SK-N-MC (cell line): ENCODE measurements at regions not wholly inside any gene's neighbourhood (a gene's known extent, or its start where the extent isn't known, plus 50 kb on each side); places are given as distances from the start of the nearest gene placed in this dataset.
"Not testable (repeated sequence)": the region's sequence is repeated elsewhere in the genome, so short reads cannot be mapped to it uniquely, and the experiment has no call there.

Source experiments
- DNase-seq: peaks from one replicate; pipeline ENCODE4 v3.0.0-alpha.2; 2011; ENCODE audit warnings: low read depth, low spot score
- H3K27ac ChIP-seq: fragments of 200-600 bp; sonication (generic); 2 replicates; pipeline ENCODE4 v1.5.1; 2016; ENCODE audit warnings: mixed run types
- H3K36me3 ChIP-seq: fragments of 200-600 bp; sonication (generic); 2 replicates; pipeline ENCODE4 v1.6.1; 2017; ENCODE audit warnings: antibody characterized with exemption, low read length, mixed read lengths; ENCODE audit not compliant: insufficient read depth
- H3K4me3 ChIP-seq: fragments of 200-600 bp; sonication (generic); 2 replicates; pipeline ENCODE4 v1.5.1; 2016
- H3K9ac ChIP-seq: fragments of 200-600 bp; sonication (generic); 2 replicates; pipeline ENCODE4 v1.8.0; 2017; ENCODE audit warnings: mixed run types, mixed read lengths; ENCODE audit not compliant: insufficient read length
- H3K9me3 ChIP-seq: fragments of 200-600 bp; sonication (generic); 2 replicates; pipeline ENCODE4 v1.6.1; 2017; ENCODE audit warnings: low read depth, mild to moderate bottlenecking, antibody characterized with exemption, low read length, moderate library complexity, mixed read lengths
- EZH2 ChIP-seq: fragments of 200-600 bp; sonication (generic); IDR thresholded peaks from one replicate; pipeline ENCODE4 v1.6.1; 2017; ENCODE audit warnings: antibody characterized with exemption
- FOXP2 ChIP-seq: optimal IDR thresholded peaks from 2 replicates; pipeline ENCODE3; 2011; ENCODE audit warnings: mild to moderate bottlenecking, moderate library complexity; ENCODE audit not compliant: insufficient read depth; ENCODE audit errors: extremely low read length, control extremely low read depth
- POLR2AphosphoS5 ChIP-seq: IDR thresholded peaks from 2 replicates; pipeline ENCODE4 v1.6.1; 2012; ENCODE audit warnings: mild to moderate bottlenecking, low read depth, low read length, borderline replicate concordance

DNA sequence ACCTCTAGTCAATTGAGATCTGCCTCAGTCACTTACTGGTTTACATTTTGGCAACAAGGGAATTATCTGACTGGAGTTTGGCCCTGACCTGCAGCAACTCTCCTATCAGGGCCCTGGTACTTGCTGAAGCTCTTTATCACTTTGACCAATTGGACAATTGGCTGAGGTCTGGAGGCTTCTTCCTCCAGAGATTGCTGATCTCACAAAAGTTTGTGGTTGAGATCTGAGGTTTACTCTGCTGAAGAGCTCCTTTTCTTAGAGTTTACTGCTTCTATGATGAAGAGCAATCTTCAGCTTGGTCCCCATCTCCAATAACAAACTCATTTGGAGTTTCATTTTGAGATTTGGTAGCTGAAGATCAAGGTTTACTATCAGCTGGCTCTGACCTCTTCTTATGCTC is 276.9 kb upstream of the SGCG start:
- no peak for DNase-seq
- Histone ChIP-seq H3K9me3 (no peaks in the 10 kb centered on the region), H3K27ac (no peak overlapping the region), H3K4me3 (no peak overlapping the region), H3K36me3 (no peaks in the 10 kb centered on the region), H3K9ac (no peak overlapping the region)
- TF ChIP-seq POLR2AphosphoS5 (no peak), FOXP2 (no peak), EZH2 (no peak)

DNA sequence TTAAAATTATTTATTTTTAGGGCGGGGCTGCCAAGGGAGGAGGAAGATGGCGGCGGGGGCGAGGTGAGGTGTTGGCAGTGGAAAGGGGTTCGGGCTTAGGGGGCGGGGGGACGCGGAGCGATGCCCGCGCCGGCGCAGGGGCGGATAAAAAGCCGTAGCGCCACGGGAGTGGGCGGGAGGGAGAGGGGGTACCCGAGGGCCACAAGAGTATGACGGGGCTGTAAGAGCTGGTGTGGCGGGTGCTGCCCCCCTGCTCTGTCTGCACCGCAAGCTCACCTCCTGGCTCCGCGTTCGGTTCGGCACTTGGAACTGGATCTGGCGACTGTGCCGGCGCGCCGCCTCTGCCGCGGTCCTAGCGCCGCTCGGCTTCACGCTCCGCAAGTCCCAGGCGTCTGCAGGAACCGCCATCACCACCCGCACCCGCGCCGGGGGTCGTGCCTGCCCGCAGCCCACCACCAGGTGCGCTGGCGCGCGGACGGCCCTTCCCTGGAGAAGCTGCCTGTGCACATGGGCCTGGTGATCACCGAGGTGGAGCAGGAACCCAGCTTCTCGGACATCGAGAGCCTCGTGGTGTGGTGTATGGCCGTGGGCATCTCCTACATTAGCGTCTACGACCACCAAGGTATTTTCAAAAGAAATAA is 265.2 kb upstream of the SGCG start:
- no peak for DNase-seq
- Histone ChIP-seq H3K4me3 (peak overlapping the region; percentile 76), H3K27ac (no peak overlapping the region), H3K36me3 (no peaks in the 10 kb centered on the region), H3K9me3 (no peaks in the 10 kb centered on the region), H3K9ac (no peak overlapping the region)
- TF ChIP-seq FOXP2 (no peak), POLR2AphosphoS5 (no peak), EZH2 (no peak)

DNA sequence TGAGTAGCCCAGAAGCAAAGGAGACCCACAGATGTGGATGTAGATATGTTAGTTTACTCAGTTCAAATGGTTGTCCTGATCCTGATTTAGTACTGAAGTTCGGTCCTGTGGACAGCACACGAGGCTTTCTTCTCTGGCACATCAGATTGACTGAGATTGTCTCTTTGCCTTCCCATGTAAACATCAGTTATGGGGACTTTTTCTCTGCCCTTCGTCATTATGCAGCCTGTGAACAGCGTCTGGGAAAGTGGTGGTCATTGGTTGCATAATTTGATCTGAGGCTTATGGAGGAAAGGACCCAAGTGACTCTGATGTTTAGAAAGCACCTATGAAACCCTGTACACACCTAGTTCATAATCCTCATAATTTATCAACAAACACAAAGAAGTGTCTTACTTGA is 264.5 kb upstream of the SGCG start:
- H3K27ac ChIP-seq, H3K4me3 ChIP-seq, H3K36me3 ChIP-seq, H3K9me3 ChIP-seq, H3K9ac ChIP-seq, DNase-seq: not testable (repeated sequence)

DNA sequence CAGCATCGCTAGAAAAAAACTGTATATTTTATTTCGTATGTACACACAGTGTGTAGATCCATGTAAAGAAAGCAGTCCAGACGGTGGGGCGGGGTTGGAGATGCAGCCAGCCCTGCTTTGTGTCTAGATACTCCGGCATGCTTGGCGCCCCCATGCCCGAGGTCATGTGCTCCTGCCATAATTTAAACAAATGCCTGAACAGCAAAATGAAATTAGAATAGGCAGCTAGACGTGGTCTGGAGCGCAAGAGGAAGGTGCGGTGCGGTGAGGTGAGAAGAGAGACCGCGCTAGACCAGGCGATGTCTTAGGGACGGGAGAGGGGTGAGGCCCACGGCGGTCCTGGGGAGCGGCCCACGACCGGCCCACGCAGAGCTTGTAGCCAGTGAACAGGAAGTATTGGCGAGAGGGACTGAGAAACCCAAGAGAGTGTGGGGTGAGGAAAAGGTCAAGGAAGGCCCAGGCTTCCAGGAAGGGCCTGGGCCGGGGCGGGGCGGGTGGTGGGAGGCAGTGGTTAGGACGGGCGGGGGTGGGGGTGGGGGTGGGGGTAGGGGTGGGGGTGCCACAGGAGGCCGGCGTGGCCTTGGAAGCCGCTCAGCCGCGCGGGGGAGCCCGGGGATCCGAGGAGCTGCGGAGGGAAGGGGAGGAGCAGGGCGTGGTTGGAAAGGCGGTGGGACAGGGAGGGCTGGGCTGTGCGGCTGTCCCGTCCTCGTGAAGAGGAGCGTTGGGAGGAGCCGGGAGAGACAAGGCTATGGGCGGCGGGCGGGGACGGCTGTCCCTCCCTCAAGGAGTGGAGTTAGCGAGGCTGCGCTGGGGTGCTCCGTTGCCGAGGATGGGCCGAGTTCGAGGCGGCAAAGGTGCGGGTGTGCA is 254.7 kb upstream of the SGCG start:
- H3K27ac ChIP-seq = no peak overlapping the region
- H3K4me3 ChIP-seq = no peak overlapping the region
- no peak overlapping the region for H3K9ac ChIP-seq
- TF ChIP-seq POLR2AphosphoS5 (no peak), EZH2 (no peak), FOXP2 (no peak)
- DNase-seq = no peak
- H3K9me3 ChIP-seq = no peaks in the 10 kb centered on the region
- H3K36me3 ChIP-seq = no peaks in the 10 kb centered on the region

DNA sequence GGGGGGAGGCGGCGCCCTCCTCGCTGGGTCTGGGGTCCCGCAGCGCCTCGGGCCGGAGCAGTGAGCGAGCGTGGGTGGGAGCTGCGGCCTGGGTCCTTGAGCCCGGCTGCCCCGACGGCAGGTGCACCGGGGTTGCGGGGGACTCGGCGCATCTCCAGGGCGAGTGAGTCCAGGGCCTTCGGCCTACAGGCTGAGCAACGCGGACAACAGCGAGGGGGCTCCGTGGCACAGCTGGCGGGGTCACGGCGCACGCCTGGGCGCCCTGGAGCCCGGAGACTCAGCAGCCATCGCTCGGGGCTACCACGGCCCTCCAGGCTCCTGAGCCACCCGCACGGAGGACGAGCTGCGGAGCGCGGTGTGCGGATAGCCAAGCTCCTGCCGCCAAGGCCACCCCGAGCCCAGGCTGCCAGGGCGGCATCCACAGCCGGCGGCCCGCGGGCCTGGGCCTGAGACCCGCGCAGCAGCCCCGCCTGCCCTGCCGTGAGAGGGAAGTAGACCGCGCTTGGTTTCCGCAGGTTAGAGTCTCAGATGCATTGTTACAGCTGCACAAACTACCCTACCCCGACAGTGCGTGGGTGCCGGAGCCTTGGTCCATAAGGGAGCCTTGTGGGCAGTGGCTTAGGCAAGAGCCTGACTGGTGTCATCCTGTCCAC is 253.9 kb upstream of the SGCG start:
- no peak overlapping the region for H3K9ac ChIP-seq
- no peak overlapping the region for H3K27ac ChIP-seq
- no peak for DNase-seq
- no peak for TF ChIP-seq EZH2
- no peak for TF ChIP-seq FOXP2
- TF ChIP-seq POLR2AphosphoS5 = no peak
- no peak overlapping the region for H3K4me3 ChIP-seq
- H3K36me3 ChIP-seq = no peaks in the 10 kb centered on the region
- no peaks in the 10 kb centered on the region for H3K9me3 ChIP-seq

DNA sequence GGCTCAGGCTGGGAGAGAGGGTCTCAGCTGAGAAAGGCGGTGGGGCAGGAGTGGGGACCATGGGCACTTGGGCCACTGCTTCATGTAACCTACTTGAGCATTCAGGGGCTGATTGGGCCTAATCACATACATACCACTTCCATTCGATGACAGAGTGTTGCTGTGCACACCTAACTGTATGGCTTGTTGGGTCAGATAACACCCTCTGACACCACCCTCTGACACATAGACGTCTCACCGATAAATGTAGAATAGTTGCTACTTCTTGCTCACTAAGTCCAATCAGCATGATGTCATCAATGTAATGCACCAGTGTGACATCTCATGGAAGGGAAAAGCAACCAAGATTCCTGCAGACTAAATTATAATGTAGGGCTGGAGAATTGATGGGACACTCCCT is 252.9 kb upstream of the SGCG start:
- DNase-seq, H3K4me3 ChIP-seq, H3K36me3 ChIP-seq, H3K9me3 ChIP-seq, H3K9ac ChIP-seq, H3K27ac ChIP-seq: not testable (repeated sequence)

DNA sequence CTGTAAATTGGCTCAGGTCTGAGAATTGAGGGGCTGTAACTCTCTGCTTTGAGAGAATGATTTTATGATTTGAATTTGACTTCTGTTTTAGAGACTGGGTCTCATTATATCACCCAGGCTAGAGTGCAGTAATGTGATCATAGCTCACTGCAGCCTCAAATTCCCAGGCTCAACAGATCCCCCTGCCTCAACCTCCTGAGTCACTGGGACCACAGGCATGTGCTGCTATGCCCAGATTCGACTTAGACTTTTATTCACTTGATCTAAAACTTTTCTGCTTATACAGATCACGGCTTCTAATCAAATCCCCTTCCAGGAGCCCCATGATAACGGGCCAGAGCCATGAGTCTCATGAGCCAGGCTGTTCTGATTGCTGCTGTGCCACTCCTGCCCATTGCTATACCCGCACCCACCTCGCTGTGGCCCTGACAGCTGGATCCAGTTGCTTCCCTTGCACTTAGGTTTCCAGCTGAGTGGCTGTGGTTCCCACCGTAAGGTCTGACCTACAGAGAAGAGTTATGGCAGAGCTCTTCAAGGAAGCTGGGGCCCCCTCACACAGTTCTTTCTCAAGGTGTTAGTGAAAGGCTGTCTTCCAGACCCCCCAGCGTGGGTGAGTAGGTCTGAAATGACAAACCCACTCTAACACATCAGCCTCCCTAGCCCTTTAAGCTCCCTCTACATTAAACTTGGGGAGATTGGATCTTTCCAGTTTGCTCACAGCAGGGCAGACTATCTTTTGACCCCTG is 251.2 kb upstream of the SGCG start:
- H3K9me3 ChIP-seq = no peaks in the 10 kb centered on the region
- H3K36me3 ChIP-seq = no peaks in the 10 kb centered on the region
- H3K27ac ChIP-seq = no peak overlapping the region
- TF ChIP-seq POLR2AphosphoS5 (no peak), FOXP2 (no peak)
- H3K9ac ChIP-seq = no peak overlapping the region
- no peak overlapping the region for H3K4me3 ChIP-seq
- DNase-seq = no peak

DNA sequence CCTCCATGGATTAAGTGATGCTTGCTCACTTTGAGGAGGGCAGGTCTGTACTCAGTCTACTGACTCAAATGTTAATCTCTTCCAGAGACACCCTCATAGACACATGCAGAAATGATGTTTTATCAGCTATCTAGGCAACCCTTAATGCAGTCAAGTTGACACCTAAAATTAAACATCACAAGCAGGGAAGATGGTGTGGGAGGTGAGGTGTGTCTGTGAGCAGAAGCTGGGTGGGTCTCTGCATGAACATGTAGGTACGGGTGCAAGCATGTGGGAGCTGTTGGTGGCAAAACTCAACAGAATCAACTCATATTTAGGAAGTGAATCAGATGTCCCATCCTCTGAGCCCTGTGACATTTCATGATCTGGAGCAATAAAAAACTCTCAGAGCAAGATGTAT is 249.2 kb upstream of the SGCG start:
- Histone ChIP-seq H3K4me3 (no peak overlapping the region), H3K9me3 (no peaks in the 10 kb centered on the region), H3K36me3 (no peaks in the 10 kb centered on the region), H3K9ac (no peak overlapping the region), H3K27ac (no peak overlapping the region)
- DNase-seq = no peak
- no peak for TF ChIP-seq FOXP2

DNA sequence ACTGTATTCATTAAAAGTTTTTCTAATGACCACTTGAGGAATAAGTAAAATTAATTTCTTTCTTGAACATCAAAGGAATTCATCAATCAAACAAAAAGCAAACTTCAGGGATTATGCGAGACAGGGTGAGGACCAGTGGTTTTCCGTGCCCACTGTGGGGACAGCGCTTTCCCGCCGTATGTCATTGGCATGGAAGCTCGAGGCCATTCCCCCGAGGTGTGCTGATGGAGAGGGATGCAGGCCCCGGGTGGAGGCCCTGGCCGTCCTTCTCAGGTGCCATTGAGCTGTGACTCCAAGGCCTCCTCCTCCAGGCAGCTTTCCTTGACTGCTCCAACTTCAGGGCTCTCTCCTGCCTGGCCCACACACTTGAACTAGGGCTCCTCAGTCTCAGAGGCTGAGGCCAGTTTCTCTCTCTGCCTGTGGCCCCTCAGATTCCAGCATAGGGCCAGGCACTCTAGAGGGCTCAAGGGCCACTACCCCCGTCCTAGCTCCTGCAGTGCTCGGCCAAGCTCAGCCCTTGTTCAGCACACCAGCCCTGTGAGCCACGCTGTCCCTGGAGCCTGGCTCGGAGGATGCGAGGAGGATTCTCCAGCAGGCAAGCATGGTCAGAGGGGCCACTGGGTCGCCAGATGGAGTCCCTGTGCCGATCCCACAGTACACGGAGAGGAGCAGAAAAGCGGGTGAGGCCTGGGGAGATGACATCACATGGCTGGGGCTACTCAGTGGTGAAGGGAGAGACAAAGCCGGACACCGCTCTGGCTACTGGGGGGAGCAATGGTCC is 248.0 kb upstream of the SGCG start:
- H3K4me3 ChIP-seq, H3K27ac ChIP-seq, H3K9ac ChIP-seq, H3K36me3 ChIP-seq, H3K9me3 ChIP-seq, DNase-seq: not testable (repeated sequence)
